Endothelial cell of umbilical vein (primary cell): ENCODE measurements at regions not wholly inside any gene's neighbourhood (a gene's known extent, or its start where the extent isn't known, plus 50 kb on each side); places are given as distances from the start of the nearest gene placed in this dataset.

Experiments
- EZH2 ChIP-seq: IDR thresholded peaks from 2 replicates; pipeline ENCODE4 v1.6.1; 2012; ENCODE audit warnings: borderline replicate concordance, low read depth, mild to moderate bottlenecking, moderate library complexity, low read length, inconsistent platforms; ENCODE audit not compliant: severe bottlenecking
- JUN ChIP-seq: IDR thresholded peaks from 2 replicates; pipeline ENCODE4 v1.6.1; 2011; ENCODE audit warnings: borderline replicate concordance, low read depth; ENCODE audit not compliant: insufficient read length, insufficient read depth
- POLR2A ChIP-seq: IDR thresholded peaks from 2 replicates; pipeline ENCODE4 v1.6.1; 2012; ENCODE audit warnings: low read depth, mild to moderate bottlenecking, control low read depth, low read length
- POLR2AphosphoS5 ChIP-seq: IDR thresholded peaks from 2 replicates; pipeline ENCODE4 v1.6.1; 2012; ENCODE audit warnings: low read depth, mild to moderate bottlenecking, control low read depth, low read length, moderate library complexity; ENCODE audit not compliant: insufficient read depth
- TF ChIP-seq, protein P1 (sequence below), 2 donors: IDR thresholded peaks; 1 replicate in 1 of 2; 2 replicates in 1 of 2; pipeline ENCODE4 v1.5.1; 2011; ENCODE audit warnings: low read length in 2 of 2, mild to moderate bottlenecking in 2 of 2, moderate library complexity in 2 of 2, control low read depth in 1 of 2, inconsistent platforms in 1 of 2, low read depth in 1 of 2; ENCODE audit not compliant: insufficient read depth in 1 of 2; ENCODE audit errors: extremely low read depth in 1 of 2
- TF ChIP-seq, protein P2 (sequence below): IDR thresholded peaks from 2 replicates; pipeline ENCODE4 v1.6.1; 2011; ENCODE audit not compliant: insufficient read depth, insufficient read length

- TF ChIP-seq, protein P1, sequence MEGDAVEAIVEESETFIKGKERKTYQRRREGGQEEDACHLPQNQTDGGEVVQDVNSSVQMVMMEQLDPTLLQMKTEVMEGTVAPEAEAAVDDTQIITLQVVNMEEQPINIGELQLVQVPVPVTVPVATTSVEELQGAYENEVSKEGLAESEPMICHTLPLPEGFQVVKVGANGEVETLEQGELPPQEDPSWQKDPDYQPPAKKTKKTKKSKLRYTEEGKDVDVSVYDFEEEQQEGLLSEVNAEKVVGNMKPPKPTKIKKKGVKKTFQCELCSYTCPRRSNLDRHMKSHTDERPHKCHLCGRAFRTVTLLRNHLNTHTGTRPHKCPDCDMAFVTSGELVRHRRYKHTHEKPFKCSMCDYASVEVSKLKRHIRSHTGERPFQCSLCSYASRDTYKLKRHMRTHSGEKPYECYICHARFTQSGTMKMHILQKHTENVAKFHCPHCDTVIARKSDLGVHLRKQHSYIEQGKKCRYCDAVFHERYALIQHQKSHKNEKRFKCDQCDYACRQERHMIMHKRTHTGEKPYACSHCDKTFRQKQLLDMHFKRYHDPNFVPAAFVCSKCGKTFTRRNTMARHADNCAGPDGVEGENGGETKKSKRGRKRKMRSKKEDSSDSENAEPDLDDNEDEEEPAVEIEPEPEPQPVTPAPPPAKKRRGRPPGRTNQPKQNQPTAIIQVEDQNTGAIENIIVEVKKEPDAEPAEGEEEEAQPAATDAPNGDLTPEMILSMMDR (IDR thresholded peaks at IDR 0.05; ENCODE audit: extremely low read depth in 1 of 2, insufficient read depth in 1 of 2, low read depth in 1 of 2, low read length in 2 of 2), result no peak
- no peak for TF ChIP-seq POLR2A
- TF ChIP-seq, protein P2, sequence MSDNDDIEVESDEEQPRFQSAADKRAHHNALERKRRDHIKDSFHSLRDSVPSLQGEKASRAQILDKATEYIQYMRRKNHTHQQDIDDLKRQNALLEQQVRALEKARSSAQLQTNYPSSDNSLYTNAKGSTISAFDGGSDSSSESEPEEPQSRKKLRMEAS, result no peak
- no peak for TF ChIP-seq EZH2
- no peak for TF ChIP-seq POLR2AphosphoS5
- TF ChIP-seq JUN, result no peak
Observed at GRCh38 chr1:99500541-99500940, 145.4 kb upstream of the PALMD start.
